ENCODE measurements at regions not wholly inside any gene's neighbourhood (a gene's known extent, or its start where the extent isn't known, plus 50 kb on each side); places are given as distances from the start of the nearest gene placed in this dataset.

GRCh38 chrX:23185951-23186350 lies 148.7 kb upstream of the PTCHD1 start:
- TF ChIP-seq, protein P1, sequence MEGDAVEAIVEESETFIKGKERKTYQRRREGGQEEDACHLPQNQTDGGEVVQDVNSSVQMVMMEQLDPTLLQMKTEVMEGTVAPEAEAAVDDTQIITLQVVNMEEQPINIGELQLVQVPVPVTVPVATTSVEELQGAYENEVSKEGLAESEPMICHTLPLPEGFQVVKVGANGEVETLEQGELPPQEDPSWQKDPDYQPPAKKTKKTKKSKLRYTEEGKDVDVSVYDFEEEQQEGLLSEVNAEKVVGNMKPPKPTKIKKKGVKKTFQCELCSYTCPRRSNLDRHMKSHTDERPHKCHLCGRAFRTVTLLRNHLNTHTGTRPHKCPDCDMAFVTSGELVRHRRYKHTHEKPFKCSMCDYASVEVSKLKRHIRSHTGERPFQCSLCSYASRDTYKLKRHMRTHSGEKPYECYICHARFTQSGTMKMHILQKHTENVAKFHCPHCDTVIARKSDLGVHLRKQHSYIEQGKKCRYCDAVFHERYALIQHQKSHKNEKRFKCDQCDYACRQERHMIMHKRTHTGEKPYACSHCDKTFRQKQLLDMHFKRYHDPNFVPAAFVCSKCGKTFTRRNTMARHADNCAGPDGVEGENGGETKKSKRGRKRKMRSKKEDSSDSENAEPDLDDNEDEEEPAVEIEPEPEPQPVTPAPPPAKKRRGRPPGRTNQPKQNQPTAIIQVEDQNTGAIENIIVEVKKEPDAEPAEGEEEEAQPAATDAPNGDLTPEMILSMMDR (IDR thresholded peaks at IDR 0.05; ENCODE audit: borderline replicate concordance, extremely low read depth, low read length, poor library complexity, severe bottlenecking): no peak
- no peak for TF ChIP-seq EZH2 (IDR thresholded peaks at IDR 0.05; ENCODE audit: borderline replicate concordance, low read depth, low read length, severe bottlenecking)

All from DND-41 (cell line).